SK-N-MC (cell line): ENCODE measurements at regions not wholly inside any gene's neighbourhood (a gene's known extent, or its start where the extent isn't known, plus 50 kb on each side); places are given as distances from the start of the nearest gene placed in this dataset.

Experiments
- EZH2 ChIP-seq: fragments of 200-600 bp; sonication (generic); IDR thresholded peaks from one replicate; pipeline ENCODE4 v1.6.1; 2017; ENCODE audit warnings: antibody characterized with exemption
- FOXP2 ChIP-seq: optimal IDR thresholded peaks from 2 replicates; pipeline ENCODE3; 2011; ENCODE audit warnings: mild to moderate bottlenecking, moderate library complexity; ENCODE audit not compliant: insufficient read depth; ENCODE audit errors: extremely low read length, control extremely low read depth
- POLR2AphosphoS5 ChIP-seq: IDR thresholded peaks from 2 replicates; pipeline ENCODE4 v1.6.1; 2012; ENCODE audit warnings: mild to moderate bottlenecking, low read depth, low read length, borderline replicate concordance

GRCh38 chr16:73151941-73152340 is 104.0 kb upstream of the ZFHX3 start:
- TF ChIP-seq POLR2AphosphoS5 = no peak
- TF ChIP-seq EZH2 = no peak
- TF ChIP-seq FOXP2 = no peak
